Astrocyte of the cerebellum (primary cell): ENCODE measurements at regions not wholly inside any gene's neighbourhood (a gene's known extent, or its start where the extent isn't known, plus 50 kb on each side); places are given as distances from the start of the nearest gene placed in this dataset.

Experiments
- DNase-seq: peaks from one replicate; pipeline ENCODE4 v3.0.0-alpha.2; 2011; ENCODE audit warnings: low read depth
- H3K4me3 ChIP-seq: 2 replicates; pipeline ENCODE4 v1.5.1; 2011; ENCODE audit warnings: mild to moderate bottlenecking, low read depth, low read length, moderate library complexity
- CTCF ChIP-seq: IDR thresholded peaks from 2 replicates; pipeline ENCODE4 v1.5.1; 2012; ENCODE audit warnings: low read length, low read depth, moderate library complexity, mild to moderate bottlenecking; ENCODE audit errors: missing control alignments
- in situ Hi-C: cut with HindIII; loops from 2 replicates; pipeline ENCODE4 v1.10.0; 2017; ENCODE audit warnings: low sequenced_read_pairs

GRCh38 chr7:11931307-11931706 is 99.3 kb upstream of the THSD7A start:
- H3K4me3 ChIP-seq, result no peak overlapping the region
- TF ChIP-seq CTCF, result no peak
- in situ Hi-C loops, result no loop called here
- peak; percentile 4 for DNase-seq

GRCh38 chr7:11934796-11935195 is 102.8 kb upstream of the THSD7A start:
- no peak for DNase-seq
- H3K4me3 ChIP-seq, result no peak overlapping the region
- no peak for TF ChIP-seq CTCF
- in situ Hi-C loops, result no loop called here

GRCh38 chr7:11935905-11936304 is 103.9 kb upstream of the THSD7A start:
- no peak overlapping the region for H3K4me3 ChIP-seq
- TF ChIP-seq CTCF, result no peak
- DNase-seq, result no peak
- in situ Hi-C loops, result no loop called here

- no peak for TF ChIP-seq CTCF
- DNase-seq, result no peak
- in situ Hi-C loops, result no loop called here
- no peak overlapping the region for H3K4me3 ChIP-seq
These were observed 114.8 kb upstream of the THSD7A start for GRCh38 chr7:11946794-11947193.

- TF ChIP-seq CTCF, result no peak
- in situ Hi-C loops, result no loop called here
- DNase-seq, result no peak
- H3K4me3 ChIP-seq, result no peak overlapping the region
These were observed 118.3 kb upstream of the THSD7A start for GRCh38 chr7:11950281-11950680.

GRCh38 chr7:11950942-11951341 is 118.9 kb upstream of the THSD7A start:
- TF ChIP-seq CTCF, result no peak
- no peak overlapping the region for H3K4me3 ChIP-seq
- in situ Hi-C loops, result no loop called here
- no peak for DNase-seq

GRCh38 chr7:11951909-11952308 is 119.9 kb upstream of the THSD7A start:
- in situ Hi-C loops, result no loop called here
- no peak for TF ChIP-seq CTCF
- H3K4me3 ChIP-seq, result no peak overlapping the region
- no peak for DNase-seq
